Suprapubic skin (tissue), 3 donors: ENCODE measurements at regions not wholly inside any gene's neighbourhood (a gene's known extent, or its start where the extent isn't known, plus 50 kb on each side); places are given as distances from the start of the nearest gene placed in this dataset.
"Not testable (repeated sequence)": the region's sequence is repeated elsewhere in the genome, so short reads cannot be mapped to it uniquely, and the experiment has no call there.

Source experiments
- POLR2A ChIP-seq, 2 donors: fragments of 450-650 bp; IDR thresholded peaks; one replicate each; pipeline ENCODE4 v1.6.1; 2017; ENCODE audit warnings: antibody characterized with exemption in 2 of 2, mild to moderate bottlenecking in 2 of 2, moderate library complexity in 2 of 2
- TF ChIP-seq, protein P1 (sequence below), 2 donors: fragments of 200-600 bp in 1 of 2; fragments of 450-650 bp in 1 of 2; sonication (generic) in 1 of 2; IDR thresholded peaks; one replicate each; pipeline ENCODE4 v1.5.1; 2016 to 2019; ENCODE audit warnings: antibody characterized with exemption in 2 of 2, mild to moderate bottlenecking in 1 of 2, moderate library complexity in 1 of 2

DNA sequence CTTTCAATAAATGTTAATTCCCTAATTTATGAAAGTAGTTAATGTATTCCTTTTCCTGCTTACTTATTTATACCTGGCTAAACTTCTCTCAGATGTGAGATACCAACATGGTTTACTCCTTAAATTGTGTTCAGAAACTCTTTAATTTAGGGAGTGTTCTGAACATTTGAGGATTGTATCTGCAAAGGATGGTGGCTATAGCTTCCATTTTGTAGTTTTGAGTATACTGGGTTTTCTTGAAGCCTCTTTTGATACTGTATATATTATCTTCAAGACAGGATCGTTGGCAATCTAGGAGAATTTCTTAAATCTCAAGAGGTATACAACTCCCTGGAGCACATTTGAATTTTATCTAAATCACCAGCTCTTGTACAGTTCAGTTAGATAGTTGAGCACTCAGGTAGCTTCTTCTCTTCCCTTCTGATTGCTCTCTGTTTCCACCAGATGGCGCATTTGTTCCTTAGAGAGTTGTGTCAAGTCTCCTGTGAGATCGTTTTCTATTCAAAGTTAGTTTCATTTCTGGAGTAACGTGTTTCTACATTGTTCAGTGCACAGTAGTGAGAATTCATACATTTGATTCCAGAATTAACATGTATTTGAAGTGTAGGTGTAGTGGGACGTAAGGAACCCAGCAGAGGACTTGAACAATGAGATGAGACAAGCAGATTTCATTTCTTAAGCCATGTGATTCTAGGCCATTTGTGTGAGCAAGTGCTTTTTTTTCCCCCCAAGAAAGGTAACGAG is 63.2 kb upstream of the GARIN1A start:
- TF ChIP-seq, protein P1, sequence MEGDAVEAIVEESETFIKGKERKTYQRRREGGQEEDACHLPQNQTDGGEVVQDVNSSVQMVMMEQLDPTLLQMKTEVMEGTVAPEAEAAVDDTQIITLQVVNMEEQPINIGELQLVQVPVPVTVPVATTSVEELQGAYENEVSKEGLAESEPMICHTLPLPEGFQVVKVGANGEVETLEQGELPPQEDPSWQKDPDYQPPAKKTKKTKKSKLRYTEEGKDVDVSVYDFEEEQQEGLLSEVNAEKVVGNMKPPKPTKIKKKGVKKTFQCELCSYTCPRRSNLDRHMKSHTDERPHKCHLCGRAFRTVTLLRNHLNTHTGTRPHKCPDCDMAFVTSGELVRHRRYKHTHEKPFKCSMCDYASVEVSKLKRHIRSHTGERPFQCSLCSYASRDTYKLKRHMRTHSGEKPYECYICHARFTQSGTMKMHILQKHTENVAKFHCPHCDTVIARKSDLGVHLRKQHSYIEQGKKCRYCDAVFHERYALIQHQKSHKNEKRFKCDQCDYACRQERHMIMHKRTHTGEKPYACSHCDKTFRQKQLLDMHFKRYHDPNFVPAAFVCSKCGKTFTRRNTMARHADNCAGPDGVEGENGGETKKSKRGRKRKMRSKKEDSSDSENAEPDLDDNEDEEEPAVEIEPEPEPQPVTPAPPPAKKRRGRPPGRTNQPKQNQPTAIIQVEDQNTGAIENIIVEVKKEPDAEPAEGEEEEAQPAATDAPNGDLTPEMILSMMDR (IDR thresholded peaks at IDR 0.05), result peak; percentile 24 to 54
- not testable (repeated sequence) for TF ChIP-seq POLR2A (IDR thresholded peaks at IDR 0.05)
